Neural crest cell (in vitro differentiated cells): ENCODE measurements at regions not wholly inside any gene's neighbourhood (a gene's known extent, or its start where the extent isn't known, plus 50 kb on each side); places are given as distances from the start of the nearest gene placed in this dataset.
A peak's percentile ranks its signal among the peaks of the same experiment; 100 is the strongest.
"Not testable (repeated sequence)": the region's sequence is repeated elsewhere in the genome, so short reads cannot be mapped to it uniquely, and the experiment has no call there.

ENCODE experiments used
- DNase-seq: peaks from one replicate; pipeline ENCODE4 v3.0.0; 2021; ENCODE audit warnings: low read depth, mixed read lengths, low spot score
- H3K27ac Mint-ChIP-seq: one replicate; pipeline ENCODE4 v1.8.0; 2021; ENCODE audit warnings: mild to moderate bottlenecking, mixed read lengths; ENCODE audit not compliant: unreplicated experiment
- H3K27me3 Mint-ChIP-seq: 2 replicates; pipeline ENCODE4 v1.8.0; 2021; ENCODE audit warnings: low read depth, mild to moderate bottlenecking, mixed read lengths
- H3K36me3 Mint-ChIP-seq: 2 replicates; pipeline ENCODE4 v1.8.0; 2021; ENCODE audit warnings: low read depth, mild to moderate bottlenecking, mixed read lengths
- H3K4me1 Mint-ChIP-seq: 2 replicates; pipeline ENCODE4 v1.8.0; 2021; ENCODE audit warnings: mixed read lengths
- H3K4me3 Mint-ChIP-seq: one replicate; pipeline ENCODE4 v1.8.0; 2021; ENCODE audit warnings: mild to moderate bottlenecking, mixed read lengths
- H3K9me3 Mint-ChIP-seq: 2 replicates; pipeline ENCODE4 v1.8.0; 2021; ENCODE audit warnings: mixed read lengths
- CTCF ChIP-seq: fragments of 200-600 bp; sonication (generic); conservative IDR thresholded peaks from 2 replicates; pipeline ENCODE4 v1.5.0; 2021; ENCODE audit warnings: antibody characterized with exemption, mild to moderate bottlenecking

DNA sequence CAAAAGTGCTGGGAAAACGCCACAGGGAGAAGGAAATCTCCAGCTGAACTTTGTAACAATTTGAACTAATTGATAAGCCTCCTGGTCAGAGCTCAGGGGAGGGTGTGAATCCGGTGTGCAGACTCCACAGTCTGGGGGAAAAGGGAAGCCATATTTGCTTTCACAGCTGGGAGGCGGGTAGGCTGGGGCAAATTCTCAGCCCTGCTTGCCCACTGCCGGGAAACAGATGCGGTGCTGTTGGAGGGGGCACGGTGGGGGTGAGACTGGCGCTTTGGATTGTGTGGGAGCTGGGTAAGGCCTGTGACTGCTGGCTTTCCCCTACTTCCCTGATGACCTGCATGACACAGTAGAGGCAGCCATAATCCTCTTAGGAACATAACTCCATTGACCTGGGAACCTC lies 134.8 kb downstream of the ADCYAP1 start:
- H3K27ac Mint-ChIP-seq, result no peak overlapping the region

DNA sequence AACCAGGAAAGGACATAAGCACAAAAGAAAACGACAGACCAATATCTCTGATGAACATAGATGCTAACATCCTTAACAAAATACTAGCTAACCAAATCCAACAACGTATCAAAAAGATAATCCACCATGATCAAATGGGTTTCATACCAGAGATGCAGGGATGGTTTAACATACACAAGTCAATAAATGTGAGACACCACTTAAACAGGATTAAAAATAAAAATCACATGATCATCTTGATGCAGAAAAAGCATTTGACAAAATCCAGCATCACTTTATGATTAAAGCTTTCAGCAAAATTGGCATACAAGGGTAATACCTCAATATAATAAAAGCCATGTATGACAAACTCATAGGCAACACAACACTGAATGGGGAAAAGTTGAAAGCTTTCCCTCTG lies 138.4 kb downstream of the ADCYAP1 start:
- DNase-seq, H3K27ac Mint-ChIP-seq, H3K4me3 Mint-ChIP-seq, H3K27me3 Mint-ChIP-seq: not testable (repeated sequence)
- peaks cover 15% of the 10 kb centered on the region for H3K4me1 Mint-ChIP-seq
- peaks cover 27% of the 10 kb centered on the region for H3K9me3 Mint-ChIP-seq
- peaks cover 27% of the 10 kb centered on the region for H3K36me3 Mint-ChIP-seq

More for the DNA sequence above, 134.8 kb downstream of the ADCYAP1 start:
- no peak for DNase-seq
- H3K27me3 Mint-ChIP-seq, result no peaks in the 10 kb centered on the region
- H3K9me3 Mint-ChIP-seq, result peaks cover 27% of the 10 kb centered on the region
- no peak overlapping the region for H3K4me3 Mint-ChIP-seq
- TF ChIP-seq CTCF, result no peak
- H3K36me3 Mint-ChIP-seq, result peaks cover 27% of the 10 kb centered on the region
- H3K4me1 Mint-ChIP-seq, result peaks cover 4% of the 10 kb centered on the region

DNA sequence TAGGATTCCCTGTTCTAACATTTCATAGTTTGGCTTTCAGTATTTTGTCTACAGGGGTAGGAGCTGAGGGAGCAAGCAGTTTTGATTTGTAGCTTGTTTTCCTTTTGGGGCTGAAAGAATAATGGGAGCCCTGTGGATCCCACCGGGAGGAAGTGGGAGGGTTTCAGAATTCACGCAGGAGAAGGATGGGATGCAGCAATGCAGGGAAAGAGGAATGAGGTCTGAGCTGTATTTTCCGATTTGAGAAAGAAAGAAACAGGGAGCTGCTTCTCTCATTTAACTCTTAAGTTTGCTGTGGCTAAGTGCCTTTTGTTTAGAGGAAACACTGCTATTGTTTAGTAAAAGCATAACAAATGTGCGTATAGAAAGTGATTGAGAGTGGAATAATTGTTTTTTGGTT lies 141.0 kb downstream of the ADCYAP1 start:
- Mint-ChIP-seq H3K36me3 (peaks cover 19% of the 10 kb centered on the region), H3K27ac (peak overlapping the region; percentile 39), H3K4me1 (peaks cover 18% of the 10 kb centered on the region), H3K4me3 (no peak overlapping the region), H3K27me3 (no peaks in the 10 kb centered on the region), H3K9me3 (peaks cover 19% of the 10 kb centered on the region)
- DNase-seq, result no peak
- TF ChIP-seq CTCF, result no peak

DNA sequence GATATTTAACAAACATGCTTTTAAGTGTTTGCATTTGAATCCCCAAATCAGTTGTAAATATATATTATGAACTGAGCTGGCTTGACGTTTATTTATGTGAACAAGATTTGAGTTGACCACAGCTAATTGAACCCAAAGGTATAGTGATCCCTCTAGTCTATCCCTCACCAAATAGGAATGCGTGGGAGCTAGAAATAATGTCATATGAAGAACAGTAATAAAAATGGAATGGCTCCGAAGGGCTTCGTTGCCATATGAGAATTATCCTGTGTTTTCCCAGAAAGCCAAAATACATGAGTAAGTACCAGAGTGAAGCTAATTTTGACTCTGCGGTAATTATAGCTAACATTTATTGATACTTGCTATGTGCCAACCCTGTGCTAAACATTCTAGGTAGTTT lies 142.7 kb downstream of the ADCYAP1 start:
- Mint-ChIP-seq H3K9me3 (peaks cover 12% of the 10 kb centered on the region), H3K36me3 (peaks cover 10% of the 10 kb centered on the region), H3K27ac (no peak overlapping the region), H3K4me1 (peaks cover 18% of the 10 kb centered on the region), H3K27me3 (no peaks in the 10 kb centered on the region), H3K4me3 (no peak overlapping the region)
- DNase-seq, result no peak
- TF ChIP-seq CTCF, result no peak

DNA sequence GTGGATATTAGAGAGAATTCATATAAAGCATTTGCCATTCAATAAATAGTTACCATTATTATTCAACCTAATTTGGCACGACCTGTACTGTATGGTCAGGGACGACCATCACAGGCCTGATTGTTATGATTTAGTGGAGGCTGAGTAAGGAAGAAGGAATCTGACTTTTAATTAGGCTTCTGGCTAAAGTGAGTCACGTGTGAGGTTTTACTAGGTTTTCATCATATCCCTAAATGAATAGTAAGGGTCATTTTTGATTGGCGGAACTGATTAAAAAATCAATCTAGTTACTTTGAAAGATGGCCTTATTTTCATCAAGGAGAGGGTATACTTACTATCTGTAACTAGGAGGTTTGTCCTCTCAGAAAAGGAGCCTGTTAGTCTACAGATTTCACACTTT lies 143.4 kb downstream of the ADCYAP1 start:
- peaks cover 8% of the 10 kb centered on the region for H3K9me3 Mint-ChIP-seq

DNA sequence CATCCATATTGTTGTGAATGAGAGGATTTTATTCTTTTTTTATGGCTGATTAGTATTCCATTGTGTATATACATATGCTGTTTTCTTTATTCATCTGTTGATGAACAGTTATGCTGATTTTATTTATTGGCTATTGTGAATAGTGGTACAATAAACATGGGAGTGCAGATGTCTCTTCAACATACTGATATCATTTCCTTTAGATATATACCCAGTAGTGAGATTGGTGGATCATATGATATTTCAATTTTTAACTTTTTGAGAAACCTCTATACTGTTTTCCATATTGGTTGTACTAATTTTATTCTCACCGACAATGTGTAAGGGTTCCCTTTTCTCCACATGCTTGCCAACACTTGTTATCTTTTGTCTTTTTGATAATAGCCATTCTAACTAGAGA lies 144.5 kb downstream of the ADCYAP1 start:
- TF ChIP-seq CTCF, result no peak
- peaks cover 2% of the 10 kb centered on the region for H3K9me3 Mint-ChIP-seq
- no peak overlapping the region for H3K27ac Mint-ChIP-seq
- no peaks in the 10 kb centered on the region for H3K36me3 Mint-ChIP-seq
- no peak for DNase-seq
- no peak overlapping the region for H3K4me3 Mint-ChIP-seq
- no peaks in the 10 kb centered on the region for H3K27me3 Mint-ChIP-seq
- peaks cover 18% of the 10 kb centered on the region for H3K4me1 Mint-ChIP-seq

More for the DNA sequence above, 143.4 kb downstream of the ADCYAP1 start:
- Mint-ChIP-seq H3K27ac (no peak overlapping the region), H3K4me3 (no peak overlapping the region), H3K4me1 (peaks cover 18% of the 10 kb centered on the region), H3K36me3 (peaks cover 6% of the 10 kb centered on the region), H3K27me3 (no peaks in the 10 kb centered on the region)
- no peak for DNase-seq
- TF ChIP-seq CTCF, result no peak
